Activated T-helper 2 cell treated with anti-CD3 and anti-CD28 coated beads, Interferon-gamma antibody, Interleukin-2, Interleukin-4, amounts not matched to agents 10 μg/mL and 5 μg/mL and 100 μg/mL, durations not matched to agents 14 hours and 24 hours and 36 hours (primary cell): ENCODE measurements at regions not wholly inside any gene's neighbourhood (a gene's known extent, or its start where the extent isn't known, plus 50 kb on each side); places are given as distances from the start of the nearest gene placed in this dataset.

Experiments
- DNase-seq: peaks from one replicate; pipeline ENCODE4 v3.0.0; 2021; ENCODE audit warnings: low spot score
- H3K27ac Mint-ChIP-seq: one replicate; pipeline ENCODE4 v1.8.0; 2021; ENCODE audit warnings: mixed read lengths
- H3K27me3 Mint-ChIP-seq: one replicate; pipeline ENCODE4 v1.8.0; 2021; ENCODE audit warnings: low read depth, mixed read lengths
- H3K36me3 Mint-ChIP-seq: one replicate; pipeline ENCODE4 v1.8.0; 2021; ENCODE audit warnings: low read depth, mixed read lengths
- H3K4me1 Mint-ChIP-seq: one replicate; pipeline ENCODE4 v1.8.0; 2021; ENCODE audit warnings: low read depth, mixed read lengths
- H3K4me3 Mint-ChIP-seq: one replicate; pipeline ENCODE4 v1.8.0; 2021; ENCODE audit warnings: low read depth, mild to moderate bottlenecking, moderate library complexity, mixed read lengths
- H3K9me3 Mint-ChIP-seq: one replicate; pipeline ENCODE4 v1.8.0; 2021; ENCODE audit warnings: mixed read lengths
- intact Hi-C: fragments of 100-400 bp; cut with micrococcal nuclease; formaldehyde crosslinking; loops from one replicate; pipeline ENCODE4 v1.15.1; 2023

- intact Hi-C loops, result no loop called here
- no peaks in the 10 kb centered on the region for H3K4me1 Mint-ChIP-seq
- no peak overlapping the region for H3K27ac Mint-ChIP-seq
- peaks cover 2% of the 10 kb centered on the region for H3K27me3 Mint-ChIP-seq
- H3K4me3 Mint-ChIP-seq, result no peak overlapping the region
- no peaks in the 10 kb centered on the region for H3K36me3 Mint-ChIP-seq
- no peaks in the 10 kb centered on the region for H3K9me3 Mint-ChIP-seq
- DNase-seq, result no peak
Observed at GRCh38 chr2:222802514-222803196, 58.2 kb upstream of the ACSL3 start.

- H3K27ac Mint-ChIP-seq, result no peak overlapping the region
- H3K36me3 Mint-ChIP-seq, result no peaks in the 10 kb centered on the region
- intact Hi-C loops, result no loop called here
- peaks cover 2% of the 10 kb centered on the region for H3K27me3 Mint-ChIP-seq
- H3K4me1 Mint-ChIP-seq, result no peaks in the 10 kb centered on the region
- no peak overlapping the region for H3K4me3 Mint-ChIP-seq
- DNase-seq, result no peak
- no peaks in the 10 kb centered on the region for H3K9me3 Mint-ChIP-seq
Observed at GRCh38 chr2:222804351-222804750, 56.5 kb upstream of the ACSL3 start.

GRCh38 chr2:222805591-222806304 is 55.1 kb upstream of the ACSL3 start:
- Mint-ChIP-seq H3K4me3 (no peak overlapping the region), H3K27ac (no peak overlapping the region), H3K27me3 (no peaks in the 10 kb centered on the region), H3K4me1 (no peaks in the 10 kb centered on the region), H3K36me3 (no peaks in the 10 kb centered on the region), H3K9me3 (no peaks in the 10 kb centered on the region)
- intact Hi-C loops, result no loop called here
- DNase-seq, result no peak

- no peak overlapping the region for H3K4me3 Mint-ChIP-seq
- H3K27ac Mint-ChIP-seq, result no peak overlapping the region
- DNase-seq, result no peak
- intact Hi-C loops, result no loop called here
- H3K36me3 Mint-ChIP-seq, result no peaks in the 10 kb centered on the region
- no peaks in the 10 kb centered on the region for H3K4me1 Mint-ChIP-seq
- no peaks in the 10 kb centered on the region for H3K9me3 Mint-ChIP-seq
- no peaks in the 10 kb centered on the region for H3K27me3 Mint-ChIP-seq
Observed at GRCh38 chr2:222806526-222807137, 54.2 kb upstream of the ACSL3 start.

GRCh38 chr2:222807431-222807830 is 53.4 kb upstream of the ACSL3 start:
- H3K4me1 Mint-ChIP-seq, result peaks cover 6% of the 10 kb centered on the region
- H3K4me3 Mint-ChIP-seq, result no peak overlapping the region
- no peaks in the 10 kb centered on the region for H3K27me3 Mint-ChIP-seq
- no peak for DNase-seq
- intact Hi-C loops, result no loop called here
- no peak overlapping the region for H3K27ac Mint-ChIP-seq
- H3K9me3 Mint-ChIP-seq, result no peaks in the 10 kb centered on the region
- no peaks in the 10 kb centered on the region for H3K36me3 Mint-ChIP-seq

GRCh38 chr2:222809582-222809981 is 51.3 kb upstream of the ACSL3 start:
- H3K27ac Mint-ChIP-seq, result no peak overlapping the region
- no peak for DNase-seq
- no peaks in the 10 kb centered on the region for H3K27me3 Mint-ChIP-seq
- no peaks in the 10 kb centered on the region for H3K36me3 Mint-ChIP-seq
- intact Hi-C loops, result no loop called here
- no peak overlapping the region for H3K4me3 Mint-ChIP-seq
- H3K9me3 Mint-ChIP-seq, result no peaks in the 10 kb centered on the region
- H3K4me1 Mint-ChIP-seq, result peaks cover 24% of the 10 kb centered on the region

- no peak overlapping the region for H3K27ac Mint-ChIP-seq
- no peaks in the 10 kb centered on the region for H3K27me3 Mint-ChIP-seq
- no peak overlapping the region for H3K4me3 Mint-ChIP-seq
- intact Hi-C loops, result loop anchor here (5.0 kb wide), 1 partner anchor 92 kb away; no protein-coding TSS in a partner anchor
- no peak for DNase-seq
- H3K9me3 Mint-ChIP-seq, result no peaks in the 10 kb centered on the region
- no peaks in the 10 kb centered on the region for H3K36me3 Mint-ChIP-seq
- H3K4me1 Mint-ChIP-seq, result peaks cover 24% of the 10 kb centered on the region
Observed at GRCh38 chr2:222810044-222810443, 50.8 kb upstream of the ACSL3 start.
